GM12891 (cell line): ENCODE measurements at regions not wholly inside any gene's neighbourhood (a gene's known extent, or its start where the extent isn't known, plus 50 kb on each side); places are given as distances from the start of the nearest gene placed in this dataset.

Experiments used
- PAX5 ChIP-seq: IDR thresholded peaks from 2 replicates; pipeline ENCODE4 v1.6.1; 2011; ENCODE audit warnings: low read length, moderate library complexity, mild to moderate bottlenecking; ENCODE audit not compliant: insufficient read depth, severe bottlenecking
- POLR2A ChIP-seq: IDR thresholded peaks from 2 replicates; pipeline ENCODE4 v1.6.1; 2011; ENCODE audit warnings: low read depth, low read length, control low read depth
- POLR2AphosphoS5 ChIP-seq: IDR thresholded peaks from 2 replicates; pipeline ENCODE4 v1.6.1; 2011; ENCODE audit warnings: low read depth, low read length, control low read depth
- SPI1 ChIP-seq: IDR thresholded peaks from 2 replicates; pipeline ENCODE4 v1.6.1; 2011; ENCODE audit warnings: low read depth, low read length, control low read depth
- TAF1 ChIP-seq: IDR thresholded peaks from 2 replicates; pipeline ENCODE4 v1.6.1; 2011; ENCODE audit warnings: low read depth, low read length, control low read depth

GRCh38 chr11:33646168-33646567 lies 54.5 kb downstream of the C11orf91 start:
- no peak for TF ChIP-seq TAF1
- no peak for TF ChIP-seq POLR2A
- TF ChIP-seq SPI1: no peak
- TF ChIP-seq POLR2AphosphoS5: no peak
- no peak for TF ChIP-seq PAX5
